Keratinocyte (primary cell): ENCODE measurements at regions not wholly inside any gene's neighbourhood (a gene's known extent, or its start where the extent isn't known, plus 50 kb on each side); places are given as distances from the start of the nearest gene placed in this dataset.

Experiments
- DNase-seq: peaks from one replicate; pipeline ENCODE4 v3.0.0-alpha.2; 2011; ENCODE audit warnings: low read depth, missing footprints, low spot score
- FAIRE-seq: peaks from 2 replicates; lab custom pipeline; 2011; peaks lifted over from hg19 to GRCh38; lab: Jason Lieb, UNC
- H2AFZ ChIP-seq: 2 replicates; pipeline ENCODE4 v1.6.0; 2012; ENCODE audit warnings: low read length, control low read depth, inconsistent platforms; ENCODE audit not compliant: control insufficient read depth
- H3K27ac ChIP-seq: 2 replicates; pipeline ENCODE4 v1.5.1; 2011; ENCODE audit warnings: low read length; ENCODE audit not compliant: control insufficient read depth, insufficient read depth
- H3K27me3 ChIP-seq: 3 replicates; pipeline ENCODE4 v1.6.0; 2011; ENCODE audit warnings: low read length; ENCODE audit not compliant: control insufficient read depth, insufficient read depth; ENCODE audit errors: extremely low read depth
- H3K36me3 ChIP-seq, 2 experiments: 2 replicates in 1 of 2; 3 replicates in 1 of 2; pipeline ENCODE4 v1.5.1; 2011; ENCODE audit warnings: low read length in 2 of 2, mild to moderate bottlenecking in 1 of 2; ENCODE audit not compliant: control insufficient read depth in 2 of 2, insufficient read depth in 2 of 2; ENCODE audit errors: extremely low read depth in 1 of 2
- H3K4me1 ChIP-seq: 3 replicates; pipeline ENCODE4 v1.5.1; 2011; ENCODE audit warnings: low read length; ENCODE audit not compliant: control insufficient read depth, insufficient read depth; ENCODE audit errors: extremely low read depth
- H3K4me2 ChIP-seq: 3 replicates; pipeline ENCODE4 v1.6.0; 2011; ENCODE audit warnings: low read depth, low read length; ENCODE audit not compliant: control insufficient read depth, insufficient read depth; ENCODE audit errors: extremely low read depth
- H3K4me3 ChIP-seq, 3 experiments: fragments of 200-600 bp in 1 of 3; sonication (generic) in 1 of 3; 2 replicates in 2 of 3; 3 replicates in 1 of 3; pipeline ENCODE4 v1.5.1; 2011 to 2016; ENCODE audit warnings: low read length in 3 of 3, mild to moderate bottlenecking in 3 of 3, control low read depth in 2 of 3, inconsistent platforms in 1 of 3, low read depth in 1 of 3, mixed read lengths in 1 of 3, mixed run types in 1 of 3, moderate library complexity in 1 of 3; ENCODE audit not compliant: control insufficient read depth in 2 of 3, insufficient read depth in 2 of 3; ENCODE audit errors: extremely low read depth in 1 of 3
- H3K79me2 ChIP-seq: 2 replicates; pipeline ENCODE4 v1.6.0; 2012; ENCODE audit warnings: low read length; ENCODE audit not compliant: control insufficient read depth, insufficient read depth
- H3K9ac ChIP-seq: 3 replicates; pipeline ENCODE4 v1.6.0; 2011; ENCODE audit warnings: low read length; ENCODE audit not compliant: control insufficient read depth, insufficient read depth; ENCODE audit errors: extremely low read depth
- H3K9me1 ChIP-seq: 3 replicates; pipeline ENCODE4 v1.6.0; 2011; ENCODE audit warnings: low read length; ENCODE audit not compliant: control insufficient read depth, insufficient read depth; ENCODE audit errors: extremely low read depth
- H3K9me3 ChIP-seq: 2 replicates; pipeline ENCODE4 v1.5.1; 2012; ENCODE audit warnings: low read depth, low read length; ENCODE audit not compliant: control insufficient read depth
- H4K20me1 ChIP-seq: 3 replicates; pipeline ENCODE4 v1.6.0; 2011; ENCODE audit warnings: low read length; ENCODE audit not compliant: control insufficient read depth, insufficient read depth; ENCODE audit errors: extremely low read depth
- EZH2 ChIP-seq: IDR thresholded peaks from one replicate; pipeline ENCODE4 v1.6.1; 2012; ENCODE audit warnings: inconsistent platforms, mild to moderate bottlenecking, low read length, moderate library complexity
- dilution Hi-C: fragments of 300-500 bp; cut with MboI; formaldehyde crosslinking; loops from one replicate; pipeline ENCODE4 v1.7.0; 2020; ENCODE audit warnings: low sequenced_read_pairs; ENCODE audit not compliant: extremely low pct_ligation_motif_present
- TF ChIP-seq, protein P1 (sequence below), 3 experiments: IDR thresholded peaks in 1 of 3; conservative IDR thresholded peaks in 1 of 3; optimal IDR thresholded peaks in 1 of 3; 2 replicates in 2 of 3; 3 replicates in 1 of 3; pipeline versions ENCODE3 to v1.5.1; 2011; ENCODE audit warnings: low read length in 3 of 3, mild to moderate bottlenecking in 3 of 3, moderate library complexity in 2 of 3, control low read depth in 1 of 3, inconsistent platforms in 1 of 3; ENCODE audit not compliant: insufficient read depth in 2 of 3; ENCODE audit errors: extremely low read depth in 1 of 3

GRCh38 chr5:2193542-2194235, 311.0 kb upstream of the IRX4 start:
- Histone ChIP-seq H3K27ac (no peak overlapping the region), H3K36me3 (no peaks in the 10 kb centered on the region), H3K9me1 (no peaks in the 10 kb centered on the region), H3K4me1 (no peaks in the 10 kb centered on the region), H3K4me2 (no peak overlapping the region), H4K20me1 (no peaks in the 10 kb centered on the region), H2AFZ (no peak overlapping the region), H3K9me3 (no peaks in the 10 kb centered on the region), H3K27me3 (no peaks in the 10 kb centered on the region), H3K9ac (no peak overlapping the region), H3K79me2 (no peaks in the 10 kb centered on the region), H3K4me3 (no peak overlapping the region)
- dilution Hi-C loops: no loop called here
- TF ChIP-seq, protein P1, sequence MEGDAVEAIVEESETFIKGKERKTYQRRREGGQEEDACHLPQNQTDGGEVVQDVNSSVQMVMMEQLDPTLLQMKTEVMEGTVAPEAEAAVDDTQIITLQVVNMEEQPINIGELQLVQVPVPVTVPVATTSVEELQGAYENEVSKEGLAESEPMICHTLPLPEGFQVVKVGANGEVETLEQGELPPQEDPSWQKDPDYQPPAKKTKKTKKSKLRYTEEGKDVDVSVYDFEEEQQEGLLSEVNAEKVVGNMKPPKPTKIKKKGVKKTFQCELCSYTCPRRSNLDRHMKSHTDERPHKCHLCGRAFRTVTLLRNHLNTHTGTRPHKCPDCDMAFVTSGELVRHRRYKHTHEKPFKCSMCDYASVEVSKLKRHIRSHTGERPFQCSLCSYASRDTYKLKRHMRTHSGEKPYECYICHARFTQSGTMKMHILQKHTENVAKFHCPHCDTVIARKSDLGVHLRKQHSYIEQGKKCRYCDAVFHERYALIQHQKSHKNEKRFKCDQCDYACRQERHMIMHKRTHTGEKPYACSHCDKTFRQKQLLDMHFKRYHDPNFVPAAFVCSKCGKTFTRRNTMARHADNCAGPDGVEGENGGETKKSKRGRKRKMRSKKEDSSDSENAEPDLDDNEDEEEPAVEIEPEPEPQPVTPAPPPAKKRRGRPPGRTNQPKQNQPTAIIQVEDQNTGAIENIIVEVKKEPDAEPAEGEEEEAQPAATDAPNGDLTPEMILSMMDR (optimal IDR thresholded peaks at IDR 0.05 in 1 of 3, IDR thresholded peaks at IDR 0.05 in 1 of 3, conservative IDR thresholded peaks at IDR 0.05 in 1 of 3; ENCODE audit: extremely low read depth in 1 of 3, insufficient read depth in 2 of 3, low read length in 3 of 3): no peak
- no peak for TF ChIP-seq EZH2
- FAIRE-seq (no peak), DNase-seq (no peak)

DNA sequence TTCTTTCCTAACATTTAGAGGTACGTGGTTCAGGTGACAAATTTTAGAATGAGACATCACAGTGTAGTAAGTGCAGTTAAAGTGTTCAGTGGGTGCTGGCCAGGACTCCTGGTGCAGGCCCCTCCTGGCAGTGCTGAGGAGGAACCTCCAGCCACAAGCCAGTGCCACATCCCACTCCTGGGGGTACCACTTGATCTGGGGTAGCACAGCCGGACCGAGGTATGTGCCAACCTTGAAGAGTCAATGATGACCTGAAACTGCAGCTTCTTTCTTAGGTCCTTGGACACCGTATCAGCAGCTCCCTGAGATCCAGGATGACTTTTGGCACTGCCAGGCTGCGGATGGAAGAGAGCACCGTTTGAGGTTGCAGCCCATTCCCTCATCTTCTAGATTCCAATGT, 310.4 kb upstream of the IRX4 start:
- no peak overlapping the region for H3K4me3 ChIP-seq
- H4K20me1 ChIP-seq: no peaks in the 10 kb centered on the region
- no peak overlapping the region for H2AFZ ChIP-seq
- no peaks in the 10 kb centered on the region for H3K27me3 ChIP-seq
- TF ChIP-seq, protein P1 (optimal IDR thresholded peaks at IDR 0.05 in 1 of 3, IDR thresholded peaks at IDR 0.05 in 1 of 3, conservative IDR thresholded peaks at IDR 0.05 in 1 of 3; ENCODE audit: extremely low read depth in 1 of 3, insufficient read depth in 2 of 3, low read length in 3 of 3): no peak
- TF ChIP-seq EZH2: no peak
- H3K9ac ChIP-seq: no peak overlapping the region
- dilution Hi-C loops: no loop called here
- no peaks in the 10 kb centered on the region for H3K36me3 ChIP-seq
- no peaks in the 10 kb centered on the region for H3K4me1 ChIP-seq
- no peaks in the 10 kb centered on the region for H3K9me1 ChIP-seq
- FAIRE-seq: no peak
- H3K9me3 ChIP-seq: no peaks in the 10 kb centered on the region
- no peaks in the 10 kb centered on the region for H3K79me2 ChIP-seq
- H3K4me2 ChIP-seq: no peak overlapping the region
- no peak for DNase-seq
- no peak overlapping the region for H3K27ac ChIP-seq
